Right lobe of liver (tissue), 6 donors: ENCODE measurements at regions not wholly inside any gene's neighbourhood (a gene's known extent, or its start where the extent isn't known, plus 50 kb on each side); places are given as distances from the start of the nearest gene placed in this dataset.
A peak's percentile ranks its signal among the peaks of the same experiment; 100 is the strongest.

Experiments used
- ATAC-seq, 4 donors: fragments of 200-7000 bp; cut with Tn5 transposase; one replicate each; pipeline ENCODE4 v1.9.1; 2020; ENCODE audit warnings: mild to moderate bottlenecking in 4 of 4, moderate library complexity in 4 of 4
- DNase-seq, 3 donors: peaks; one replicate each; pipeline ENCODE4 v3.0.0-alpha.2; 2020
- H3K27ac ChIP-seq, 3 donors: fragments of 200-600 bp; one replicate each; pipeline ENCODE4 v1.8.0; 2022
- H3K27me3 ChIP-seq, 2 donors: fragments of 200-600 bp; one replicate each; pipeline ENCODE4 v1.8.0; 2022
- H3K36me3 ChIP-seq, 4 donors: fragments of 200-600 bp; sonication (generic) in 1 of 4; one replicate each; pipeline versions ENCODE4 v1.5.1 to v1.8.0; 2017 to 2022; ENCODE audit warnings: control low read depth in 1 of 4
- H3K4me1 ChIP-seq, 4 donors: fragments of 200-600 bp; sonication (generic) in 1 of 4; one replicate each; pipeline versions ENCODE4 v1.5.1 to v1.8.0; 2017 to 2022; ENCODE audit warnings: control low read depth in 1 of 4
- H3K4me3 ChIP-seq, 3 donors: fragments of 200-600 bp; one replicate each; pipeline ENCODE4 v1.8.0; 2022
- H3K9me3 ChIP-seq, 4 donors: fragments of 200-600 bp; sonication (generic) in 1 of 4; one replicate each; pipeline versions ENCODE4 v1.5.1 to v1.8.0; 2017 to 2022; ENCODE audit warnings: control low read depth in 1 of 4
- POLR2A ChIP-seq: fragments of 450-650 bp; IDR thresholded peaks from one replicate; pipeline ENCODE4 v1.6.1; 2017; ENCODE audit warnings: antibody characterized with exemption, mild to moderate bottlenecking
- WGBS: methylation state at CpG from one replicate; pipeline ENCODE4 v1.1.6; 2018; ENCODE audit warnings: low coverage, low lambda C conversion rate; ENCODE audit not compliant: insufficient coverage; ENCODE audit errors: missing lambda C conversion rate; 5-methylcytosine and 5-hydroxymethylcytosine counted together
- intact Hi-C, 2 donors: fragments of 100-400 bp; cut with DNase I; formaldehyde crosslinking; loops; one replicate each; pipeline versions ENCODE4 v1.11.2 to v1.14.1; 2022
- TF ChIP-seq, protein P1 (sequence below), 4 donors: fragments of 200-600 bp in 3 of 4; fragments of 450-650 bp in 1 of 4; IDR thresholded peaks; one replicate each; pipeline versions ENCODE4 v1.5.1 to v1.8.0; 2016 to 2022; ENCODE audit warnings: antibody characterized with exemption in 4 of 4, mild to moderate bottlenecking in 2 of 4
- donor health status: DM: no; HTN: yes; CAD: no.
- donor health status: DM: no; HTN: no; CAD: no.
- donor health status: DM: no; HTN: no; CAD: no.
- donor health status: DM: no; HTN: yes; CAD: no.
- donor health status: DM: no; HTN: yes; CAD: no.

DNA sequence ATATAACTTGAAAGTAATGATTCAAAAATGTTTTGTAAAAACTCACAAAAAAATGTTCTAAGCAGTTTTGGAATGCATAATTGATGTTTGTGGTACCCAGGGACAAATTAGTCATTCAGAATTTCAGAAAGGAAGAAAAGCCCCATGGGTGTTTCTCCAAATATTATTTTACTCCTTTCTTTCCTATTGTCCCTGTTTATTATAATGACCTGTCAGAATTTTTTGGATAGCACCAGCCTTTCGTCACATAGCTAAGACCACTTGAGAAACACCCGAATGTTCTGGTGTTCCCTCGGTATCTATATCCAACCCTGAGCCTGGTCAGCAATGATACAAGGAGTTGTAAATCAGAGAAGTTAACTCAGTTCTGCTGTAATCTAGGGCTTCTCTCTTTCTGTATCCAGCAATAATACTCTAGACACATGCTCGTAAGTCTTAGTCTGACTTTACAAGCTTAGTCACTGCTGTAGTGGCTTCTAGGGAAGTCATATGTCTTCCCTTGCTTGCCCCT lies 64.8 kb upstream of the MEOX2 start:
- TF ChIP-seq, protein P1, sequence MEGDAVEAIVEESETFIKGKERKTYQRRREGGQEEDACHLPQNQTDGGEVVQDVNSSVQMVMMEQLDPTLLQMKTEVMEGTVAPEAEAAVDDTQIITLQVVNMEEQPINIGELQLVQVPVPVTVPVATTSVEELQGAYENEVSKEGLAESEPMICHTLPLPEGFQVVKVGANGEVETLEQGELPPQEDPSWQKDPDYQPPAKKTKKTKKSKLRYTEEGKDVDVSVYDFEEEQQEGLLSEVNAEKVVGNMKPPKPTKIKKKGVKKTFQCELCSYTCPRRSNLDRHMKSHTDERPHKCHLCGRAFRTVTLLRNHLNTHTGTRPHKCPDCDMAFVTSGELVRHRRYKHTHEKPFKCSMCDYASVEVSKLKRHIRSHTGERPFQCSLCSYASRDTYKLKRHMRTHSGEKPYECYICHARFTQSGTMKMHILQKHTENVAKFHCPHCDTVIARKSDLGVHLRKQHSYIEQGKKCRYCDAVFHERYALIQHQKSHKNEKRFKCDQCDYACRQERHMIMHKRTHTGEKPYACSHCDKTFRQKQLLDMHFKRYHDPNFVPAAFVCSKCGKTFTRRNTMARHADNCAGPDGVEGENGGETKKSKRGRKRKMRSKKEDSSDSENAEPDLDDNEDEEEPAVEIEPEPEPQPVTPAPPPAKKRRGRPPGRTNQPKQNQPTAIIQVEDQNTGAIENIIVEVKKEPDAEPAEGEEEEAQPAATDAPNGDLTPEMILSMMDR (IDR thresholded peaks at IDR 0.05): no peak
- no peak for TF ChIP-seq POLR2A
- H3K4me1 ChIP-seq: no peaks in the 10 kb centered on the region
- H3K27me3 ChIP-seq: no peaks in the 10 kb centered on the region
- WGBS: 81% methylated on average over 4 of the region's 4 CpGs
- intact Hi-C loops: no loop called here
- no peak for ATAC-seq
- no peaks in the 10 kb centered on the region for H3K36me3 ChIP-seq
- no peaks in the 10 kb centered on the region for H3K9me3 ChIP-seq
- H3K27ac ChIP-seq: no peak overlapping the region
- H3K4me3 ChIP-seq: no peak overlapping the region
- no peak for DNase-seq

DNA sequence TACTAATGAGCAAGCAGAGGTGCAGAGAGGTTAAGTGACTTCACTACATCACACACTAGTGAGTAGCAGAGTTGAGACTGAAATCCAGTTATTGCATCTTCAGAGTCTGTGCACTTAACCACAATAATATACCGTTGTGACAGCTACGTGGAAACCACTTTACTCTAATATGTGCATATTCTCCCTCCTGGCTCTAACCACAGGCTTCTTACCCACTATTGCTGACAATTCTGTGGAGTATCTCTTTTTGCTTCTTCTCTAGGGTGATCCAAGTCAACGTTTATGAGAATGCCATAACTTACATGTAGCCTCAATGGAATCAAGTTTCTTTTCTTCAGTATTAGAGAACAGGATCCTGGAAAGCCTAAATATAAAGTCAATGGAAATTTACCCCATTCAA lies 64.2 kb upstream of the MEOX2 start:
- no peaks in the 10 kb centered on the region for H3K9me3 ChIP-seq
- ATAC-seq (no peak), DNase-seq (no peak)
- no peaks in the 10 kb centered on the region for H3K27me3 ChIP-seq
- H3K36me3 ChIP-seq: no peaks in the 10 kb centered on the region
- intact Hi-C loops: no loop called here
- no peak overlapping the region for H3K27ac ChIP-seq
- 24% methylated on average over 1 of the region's 3 CpGs for WGBS
- H3K4me3 ChIP-seq: no peak overlapping the region
- no peaks in the 10 kb centered on the region for H3K4me1 ChIP-seq
- no peak for TF ChIP-seq POLR2A
- TF ChIP-seq, protein P1 (IDR thresholded peaks at IDR 0.05): no peak

DNA sequence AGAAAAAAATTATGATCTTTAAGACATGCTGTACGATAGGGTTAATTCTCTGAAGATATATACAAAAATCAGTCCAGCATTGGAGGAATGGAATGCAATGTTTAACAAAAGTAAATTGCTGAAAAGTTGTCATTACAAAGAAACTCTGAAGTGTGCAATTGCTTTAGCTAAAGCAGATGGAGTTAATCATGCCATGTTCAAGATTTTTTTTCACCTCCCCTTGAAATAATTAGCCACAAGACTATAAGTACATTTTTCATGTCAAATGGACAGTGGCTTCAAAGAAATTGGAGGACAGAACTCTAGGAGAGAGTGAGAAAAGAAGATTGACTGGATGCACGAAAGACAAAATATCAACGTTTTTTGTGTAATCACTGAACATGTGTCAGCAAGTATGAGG lies 63.1 kb upstream of the MEOX2 start:
- WGBS: 67% methylated on average over 3 of the region's 3 CpGs
- Histone ChIP-seq H3K27me3 (no peaks in the 10 kb centered on the region), H3K4me1 (no peaks in the 10 kb centered on the region), H3K36me3 (no peaks in the 10 kb centered on the region), H3K27ac (no peak overlapping the region), H3K9me3 (no peaks in the 10 kb centered on the region), H3K4me3 (no peak overlapping the region)
- no peak for TF ChIP-seq POLR2A
- TF ChIP-seq, protein P1 (IDR thresholded peaks at IDR 0.05): no peak
- ATAC-seq (no peak), DNase-seq (no peak)
- intact Hi-C loops: no loop called here

DNA sequence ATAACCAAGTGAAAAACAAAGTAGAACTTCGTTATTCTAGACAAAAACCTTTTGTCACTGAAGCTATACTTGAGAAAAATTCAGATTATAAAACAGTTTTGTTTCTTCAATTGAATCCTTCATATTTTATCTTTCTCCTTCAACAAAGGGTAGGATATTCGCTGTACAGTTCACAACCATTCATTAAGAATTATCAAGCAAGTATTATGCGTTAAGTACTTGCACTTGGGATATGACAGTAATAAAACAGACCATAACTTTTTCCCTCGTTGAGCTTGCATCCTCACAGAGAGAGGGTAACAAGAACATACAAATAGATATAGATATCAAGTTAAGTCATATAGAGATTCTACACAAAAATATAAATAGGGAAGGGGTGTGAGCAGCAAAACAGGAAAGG lies 61.2 kb upstream of the MEOX2 start:
- no peak for ATAC-seq
- no peaks in the 10 kb centered on the region for H3K4me1 ChIP-seq
- H3K27me3 ChIP-seq: no peaks in the 10 kb centered on the region
- intact Hi-C loops: no loop called here
- H3K9me3 ChIP-seq: no peaks in the 10 kb centered on the region
- no peak overlapping the region for H3K4me3 ChIP-seq
- DNase-seq: no peak
- no peaks in the 10 kb centered on the region for H3K36me3 ChIP-seq
- TF ChIP-seq, protein P1 (IDR thresholded peaks at IDR 0.05): no peak
- TF ChIP-seq POLR2A: no peak
- H3K27ac ChIP-seq: no peak overlapping the region
- WGBS: 57% methylated on average over 4 of the region's 4 CpGs

DNA sequence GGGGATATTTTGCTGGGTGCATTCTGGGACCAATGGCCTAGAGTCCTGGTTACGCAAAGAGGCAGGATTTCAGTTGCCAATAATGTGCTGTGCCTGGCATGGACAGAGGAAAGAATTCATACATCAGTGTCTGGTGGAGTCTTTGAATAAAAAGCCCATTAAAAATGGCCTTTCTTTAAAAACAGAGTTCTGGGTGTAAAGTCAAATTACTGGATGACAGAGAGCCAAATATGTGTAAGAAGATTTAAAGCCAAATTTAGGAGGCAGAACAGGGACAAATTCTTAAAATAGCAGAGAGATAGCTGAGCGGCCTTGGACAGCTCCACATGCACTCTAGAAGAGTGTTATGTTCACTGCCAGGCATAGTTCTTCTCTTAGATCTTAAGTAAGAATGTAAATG lies 60.8 kb upstream of the MEOX2 start:
- no peak for DNase-seq
- Histone ChIP-seq H3K27ac (no peak overlapping the region), H3K9me3 (no peaks in the 10 kb centered on the region), H3K4me3 (no peak overlapping the region), H3K4me1 (no peaks in the 10 kb centered on the region), H3K36me3 (no peaks in the 10 kb centered on the region), H3K27me3 (no peaks in the 10 kb centered on the region)
- ATAC-seq: peak in 2 of 4 donors; percentile 27 to 46
- WGBS: 40% methylated on average over 1 of the region's 2 CpGs
- intact Hi-C loops: no loop called here
- TF ChIP-seq, protein P1 (IDR thresholded peaks at IDR 0.05): no peak
- no peak for TF ChIP-seq POLR2A
